Stomach (tissue), 8 donors: ENCODE measurements at regions not wholly inside any gene's neighbourhood (a gene's known extent, or its start where the extent isn't known, plus 50 kb on each side); places are given as distances from the start of the nearest gene placed in this dataset.

Experiments
- DNase-seq, 2 donors: peaks; one replicate each; pipeline versions ENCODE4 v3.0.0 to v3.0.0-alpha.2; 2013 to 2019
- H3K27ac ChIP-seq, 5 donors: fragments of 200-600 bp in 4 of 5; sonication (generic) in 4 of 5; one replicate each; pipeline ENCODE4 v1.5.1; 2013 to 2019; ENCODE audit warnings: mild to moderate bottlenecking in 1 of 5, moderate library complexity in 1 of 5
- H3K27me3 ChIP-seq, 3 donors: fragments of 200-600 bp; sonication (generic); one replicate each; pipeline ENCODE4 v1.5.1; 2017 to 2019; ENCODE audit warnings: mixed run types in 1 of 3
- H3K36me3 ChIP-seq, 4 donors: fragments of 200-600 bp; sonication (generic); 1 replicate in 3 of 4; 2 replicates in 1 of 4; pipeline ENCODE4 v1.5.1; 2016 to 2019
- H3K4me1 ChIP-seq, 4 donors: fragments of 200-600 bp; sonication (generic); one replicate each; pipeline ENCODE4 v1.5.1; 2016 to 2019
- H3K4me3 ChIP-seq, 4 donors: fragments of 200-600 bp; sonication (generic) in 3 of 4; one replicate each; pipeline ENCODE4 v1.5.1; 2016 to 2019; ENCODE audit warnings: mild to moderate bottlenecking in 1 of 4
- H3K9me3 ChIP-seq, 4 donors: fragments of 200-600 bp; sonication (generic); one replicate each; pipeline ENCODE4 v1.5.1; 2016 to 2019
- CTCF ChIP-seq, 7 experiments: fragments of 450-650 bp in 4 of 7; fragments of 200-600 bp in 3 of 7; sonication (generic) in 3 of 7; IDR thresholded peaks; one replicate each; pipeline ENCODE4 v1.5.1; 2016 to 2019; ENCODE audit warnings: antibody characterized with exemption in 7 of 7, control low read depth in 2 of 7, mild to moderate bottlenecking in 1 of 7
- EP300 ChIP-seq: sonication (generic); formaldehyde crosslinking; IDR thresholded peaks from one replicate; pipeline ENCODE4 v1.6.1; 2017; ENCODE audit warnings: antibody characterized with exemption
- POLR2A ChIP-seq, 4 donors: fragments of 450-650 bp; IDR thresholded peaks; one replicate each; pipeline ENCODE4 v1.6.1; 2016; ENCODE audit warnings: antibody characterized with exemption in 4 of 4, control low read depth in 2 of 4, mild to moderate bottlenecking in 1 of 4, moderate library complexity in 1 of 4
- POLR2AphosphoS5 ChIP-seq, 3 donors: sonication (generic); formaldehyde crosslinking; IDR thresholded peaks; one replicate each; pipeline ENCODE4 v1.6.1; 2016; ENCODE audit warnings: antibody characterized with exemption in 3 of 3
- WGBS, 5 donors: extraction: QIAGEN DNeasy Blood & Tissue Kit in 3 of 5; methylation state at CpG; one replicate each; pipeline versions ENCODE4 v1.1.5 to v1.1.7; 2013 to 2018; 5-methylcytosine and 5-hydroxymethylcytosine counted together
- intact Hi-C: fragments of 100-400 bp; cut with DNase I; formaldehyde crosslinking; loops from one replicate; pipeline ENCODE4 v1.15.1; 2023; ENCODE audit warnings: low total_unique reads
- donor health status: healthy with polysubstance abuse.
- donor health status: Bipolar disorder and iron deficiency.
- donor health status: healthy.

GRCh38 chr15:95439922-95440376 lies 890.6 kb upstream of the NR2F2 start:
- H3K27ac ChIP-seq: peak overlapping the region in 2 of 5 donors; percentile 14 to 37
- no peak for TF ChIP-seq POLR2A (IDR thresholded peaks at IDR 0.05)
- no peak for TF ChIP-seq CTCF (IDR thresholded peaks at IDR 0.05)
- no peak for TF ChIP-seq EP300
- TF ChIP-seq POLR2AphosphoS5 (IDR thresholded peaks at IDR 0.05): no peak
- no peak overlapping the region for H3K4me3 ChIP-seq
- no peaks in the 10 kb centered on the region for H3K9me3 ChIP-seq
- DNase-seq: no peak
- intact Hi-C loops: no loop called here
- peaks cover 0 to 5% (median 0%) of the 10 kb centered on the region in 4 donors for H3K4me1 ChIP-seq
- H3K27me3 ChIP-seq: no peaks in the 10 kb centered on the region
- 40 to 64% (median 56%) methylated on average over 3 of the region's 3 CpGs for WGBS, 5 donors
- H3K36me3 ChIP-seq: no peaks in the 10 kb centered on the region

DNA sequence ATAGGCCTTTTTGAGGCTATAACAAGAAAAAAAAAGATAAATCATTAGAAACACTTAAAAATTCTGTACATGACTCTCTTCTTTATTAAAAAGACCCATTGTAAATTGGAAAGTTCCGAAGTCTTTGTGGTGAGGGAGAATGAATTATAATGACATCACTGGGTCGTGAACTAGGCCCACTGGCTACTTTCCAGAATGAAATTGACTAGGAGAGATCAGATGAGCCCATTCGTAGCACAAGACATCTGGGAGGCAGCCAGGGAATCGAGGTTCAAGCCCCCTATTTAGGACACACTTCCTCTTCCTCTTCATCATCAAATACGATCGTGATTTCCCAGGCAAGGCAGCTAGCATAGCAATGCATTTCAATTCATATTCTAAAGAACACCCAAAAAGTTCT lies 889.8 kb upstream of the NR2F2 start:
- TF ChIP-seq CTCF (IDR thresholded peaks at IDR 0.05): no peak
- TF ChIP-seq POLR2AphosphoS5 (IDR thresholded peaks at IDR 0.05): no peak
- no peak for TF ChIP-seq EP300
- no peak for TF ChIP-seq POLR2A (IDR thresholded peaks at IDR 0.05)
- no peak overlapping the region for H3K4me3 ChIP-seq
- no peaks in the 10 kb centered on the region for H3K27me3 ChIP-seq
- H3K36me3 ChIP-seq: no peaks in the 10 kb centered on the region
- WGBS, 5 donors: 55 to 74% (median 64%) methylated on average over 6 of the region's 6 CpGs
- H3K4me1 ChIP-seq: peaks cover 0 to 5% (median 0%) of the 10 kb centered on the region in 4 donors
- no peaks in the 10 kb centered on the region for H3K9me3 ChIP-seq
- peak overlapping the region in 2 of 5 donors; percentile 37 to 44 for H3K27ac ChIP-seq
- intact Hi-C loops: no loop called here
- DNase-seq: peak in 1 of 2 donors; percentile 64

DNA sequence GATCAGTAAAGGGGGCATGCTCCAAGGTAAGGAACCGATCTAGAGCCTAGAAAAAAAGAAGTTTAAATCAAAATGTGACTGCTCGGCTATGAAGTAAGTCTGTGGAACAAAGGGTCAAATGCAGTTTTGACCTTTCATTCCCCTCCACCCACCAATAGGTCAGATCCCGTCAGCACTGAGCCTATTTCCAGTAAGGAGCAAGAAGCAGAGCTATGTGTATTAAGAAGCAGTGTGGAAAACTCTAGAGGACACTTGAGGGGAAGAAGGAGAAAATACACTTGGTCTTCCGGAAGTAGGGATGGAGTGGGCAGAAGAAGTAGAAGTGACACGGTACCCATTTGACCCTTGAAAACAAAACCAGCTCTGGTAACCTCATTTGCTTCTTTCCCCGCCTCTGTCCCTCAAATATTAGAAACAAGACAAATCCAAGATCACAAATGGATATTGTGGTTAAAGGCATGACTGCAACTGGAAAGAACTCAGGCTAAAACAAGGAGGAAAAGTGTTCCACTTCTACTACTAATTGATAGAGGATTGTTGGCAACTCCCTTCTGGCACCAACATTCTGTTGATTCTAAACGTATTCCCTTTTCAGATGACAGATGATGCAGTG lies 888.3 kb upstream of the NR2F2 start:
- H3K4me1 ChIP-seq: peaks cover 0 to 5% (median 0%) of the 10 kb centered on the region in 4 donors
- peak; percentile 85 for TF ChIP-seq EP300
- TF ChIP-seq CTCF (IDR thresholded peaks at IDR 0.05): no peak
- TF ChIP-seq POLR2A (IDR thresholded peaks at IDR 0.05): no peak
- peak overlapping the region in 3 of 5 donors; percentile 11 to 44 (median 30) for H3K27ac ChIP-seq
- no peak overlapping the region for H3K4me3 ChIP-seq
- 58 to 82% (median 80%) methylated on average over 7 of the region's 7 CpGs for WGBS, 5 donors
- no peak for DNase-seq
- no peaks in the 10 kb centered on the region for H3K9me3 ChIP-seq
- intact Hi-C loops: no loop called here
- H3K36me3 ChIP-seq: no peaks in the 10 kb centered on the region
- H3K27me3 ChIP-seq: no peaks in the 10 kb centered on the region

DNA sequence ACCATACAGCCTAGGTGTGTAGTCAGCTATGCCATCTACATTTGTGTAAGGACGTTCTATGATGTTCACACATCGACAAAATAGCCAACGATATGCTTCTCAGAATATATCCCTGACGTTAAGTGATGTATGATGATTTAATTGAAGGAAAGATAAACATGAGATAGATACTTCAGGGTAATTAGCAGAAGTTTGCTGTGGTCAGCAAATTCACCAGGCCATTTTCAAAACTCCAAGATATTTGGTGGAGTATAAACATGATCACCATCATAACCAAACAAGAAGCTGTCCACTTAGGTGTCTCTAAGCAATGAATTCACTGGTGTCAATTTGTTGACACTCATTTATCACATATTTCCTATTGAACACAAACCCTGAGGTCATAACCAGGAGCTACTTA lies 885.6 kb upstream of the NR2F2 start:
- no peak overlapping the region for H3K27ac ChIP-seq
- TF ChIP-seq CTCF (IDR thresholded peaks at IDR 0.05) (no peak), POLR2A (IDR thresholded peaks at IDR 0.05) (no peak), EP300 (no peak), POLR2AphosphoS5 (IDR thresholded peaks at IDR 0.05) (no peak)
- intact Hi-C loops: no loop called here
- no peaks in the 10 kb centered on the region for H3K36me3 ChIP-seq
- no peak overlapping the region for H3K4me3 ChIP-seq
- H3K4me1 ChIP-seq: peaks cover 0 to 5% (median 0%) of the 10 kb centered on the region in 4 donors
- H3K9me3 ChIP-seq: no peaks in the 10 kb centered on the region
- WGBS, 5 donors: 76 to 89% (median 82%) methylated on average over 4 of the region's 4 CpGs
- H3K27me3 ChIP-seq: no peaks in the 10 kb centered on the region
- DNase-seq: no peak
